Hepatic stellate cell (primary cell): ENCODE measurements at regions not wholly inside any gene's neighbourhood (a gene's known extent, or its start where the extent isn't known, plus 50 kb on each side); places are given as distances from the start of the nearest gene placed in this dataset.
"Not testable (repeated sequence)": the region's sequence is repeated elsewhere in the genome, so short reads cannot be mapped to it uniquely, and the experiment has no call there.

Experiments used
- DNase-seq: peaks from one replicate; pipeline ENCODE4 v3.0.0; 2011; ENCODE audit warnings: low spot score

- DNase-seq: no peak
Observed at GRCh38 chr10:118966076-118966849, 63.3 kb upstream of the NANOS1 start.

- DNase-seq: no peak
Observed at GRCh38 chr10:118966850-118967125, 62.7 kb upstream of the NANOS1 start.

GRCh38 chr10:118967160-118967559 lies 62.4 kb upstream of the NANOS1 start:
- DNase-seq: no peak

GRCh38 chr10:118968060-118968459 lies 61.5 kb upstream of the NANOS1 start:
- DNase-seq: no peak

- no peak for DNase-seq
Observed at GRCh38 chr10:118968482-118968881, 61.0 kb upstream of the NANOS1 start.

- DNase-seq: no peak
Observed at GRCh38 chr10:118969014-118969413, 60.5 kb upstream of the NANOS1 start.

- no peak for DNase-seq
Observed at GRCh38 chr10:118970770-118971169, 58.7 kb upstream of the NANOS1 start.

- DNase-seq: no peak
Observed at GRCh38 chr10:118971187-118971586, 58.3 kb upstream of the NANOS1 start.

- DNase-seq: no peak
Observed at GRCh38 chr10:118971876-118972275, 57.6 kb upstream of the NANOS1 start.

GRCh38 chr10:118973744-118974143 lies 55.8 kb upstream of the NANOS1 start:
- no peak for DNase-seq

GRCh38 chr10:118974951-118975350 lies 54.6 kb upstream of the NANOS1 start:
- DNase-seq: no peak

- DNase-seq: not testable (repeated sequence)
Observed at GRCh38 chr10:118976219-118976618, 53.3 kb upstream of the NANOS1 start.

- no peak for DNase-seq
Observed at GRCh38 chr10:118977022-118977599, 52.4 kb upstream of the NANOS1 start.

- DNase-seq: no peak
Observed at GRCh38 chr10:118977835-118978234, 51.7 kb upstream of the NANOS1 start.

GRCh38 chr10:118978316-118978997 lies 51.1 kb upstream of the NANOS1 start:
- no peak for DNase-seq

- no peak for DNase-seq
Observed at GRCh38 chr10:118978998-118979350, 50.5 kb upstream of the NANOS1 start.

- DNase-seq: no peak
Observed at GRCh38 chr10:118979661-118980060, 49.9 kb upstream of the NANOS1 start.
